NCI-H69 (cell line): ENCODE measurements at regions not wholly inside any gene's neighbourhood (a gene's known extent, or its start where the extent isn't known, plus 50 kb on each side); places are given as distances from the start of the nearest gene placed in this dataset.
"Not testable (repeated sequence)": the region's sequence is repeated elsewhere in the genome, so short reads cannot be mapped to it uniquely, and the experiment has no call there.

Experiments
- DNase-seq: peaks from one replicate; lab custom pipeline; 2025; lab: John Stamatoyannopoulos, UW

DNA sequence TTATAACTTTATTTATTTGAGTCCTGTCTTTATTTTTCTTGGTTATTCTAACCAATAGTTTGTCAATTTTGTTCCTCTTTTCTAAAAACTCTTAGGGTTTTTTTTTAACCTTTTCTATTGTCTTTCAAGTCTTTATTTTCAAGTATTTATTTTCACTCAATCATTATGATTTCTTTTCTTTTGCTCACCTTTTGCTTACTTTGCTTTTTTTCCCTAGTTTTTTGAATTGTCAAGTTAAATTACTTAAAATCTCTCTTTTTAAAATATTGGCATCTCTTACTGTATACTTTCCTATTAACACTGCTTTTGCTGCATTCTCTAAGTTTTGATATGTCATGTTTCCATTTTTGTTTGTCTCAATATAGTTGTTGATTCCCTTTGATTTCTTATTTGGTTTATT is 396.8 kb upstream of the CCDC179 start:
- no peak for DNase-seq

DNA sequence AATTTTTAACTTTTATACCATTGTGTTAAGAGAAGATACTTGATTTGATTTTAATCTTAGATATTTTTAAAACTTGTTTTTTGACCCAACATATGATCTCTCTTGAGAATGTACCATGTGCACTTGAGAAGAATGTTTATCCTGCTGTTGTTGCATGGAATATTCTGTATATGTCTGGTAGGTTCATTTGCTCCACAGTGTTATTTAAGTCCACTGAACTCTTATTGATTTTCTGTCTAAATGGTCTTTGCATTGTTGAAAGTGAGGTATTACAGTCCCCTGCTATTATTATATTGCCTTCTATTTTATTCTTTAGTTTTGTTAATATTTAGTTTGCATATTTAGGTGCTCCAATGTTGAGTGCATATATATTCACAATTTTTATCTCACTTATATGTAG is 397.3 kb upstream of the CCDC179 start:
- DNase-seq: no peak

DNA sequence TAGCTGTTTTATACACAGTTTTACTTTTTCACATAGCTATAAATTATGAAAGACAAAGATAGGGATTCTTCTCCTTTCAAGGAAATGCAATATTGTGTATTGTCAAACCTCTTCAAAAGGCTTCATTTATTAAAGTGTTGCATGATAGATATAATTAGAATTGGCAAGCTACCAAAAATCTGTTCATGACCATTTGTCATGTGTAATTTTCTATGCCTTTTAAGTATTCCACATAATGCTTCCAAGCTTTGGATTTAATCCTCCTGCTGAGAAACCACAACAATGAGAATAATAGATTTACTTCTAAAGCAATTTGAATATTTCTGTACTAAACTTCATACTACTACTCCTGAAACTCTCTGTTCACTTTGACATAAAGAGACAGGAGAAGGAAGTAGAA is 403.2 kb upstream of the CCDC179 start:
- peak; percentile 97 for DNase-seq

DNA sequence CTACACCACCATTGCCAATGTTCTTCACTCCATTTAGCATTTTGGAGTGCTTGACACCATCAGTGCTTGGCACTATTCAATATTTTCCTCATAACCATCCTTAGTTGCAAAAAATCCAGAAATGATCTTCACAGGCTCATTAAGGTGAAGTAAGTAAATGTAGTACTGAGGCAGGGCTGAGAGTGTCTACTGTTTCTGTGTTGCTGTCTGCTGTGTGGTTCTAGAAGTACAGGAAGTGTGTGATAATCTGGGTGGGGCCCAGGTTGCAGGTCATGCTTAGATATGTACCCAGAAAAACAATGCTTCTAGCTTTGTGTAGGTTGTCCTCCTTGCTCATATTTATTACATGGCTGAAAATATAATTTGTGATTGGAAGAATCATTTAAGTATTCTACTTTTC is 411.8 kb upstream of the CCDC179 start:
- no peak for DNase-seq

GRCh38 chr11:23278121-23278520 is 417.8 kb upstream of the CCDC179 start:
- no peak for DNase-seq

DNA sequence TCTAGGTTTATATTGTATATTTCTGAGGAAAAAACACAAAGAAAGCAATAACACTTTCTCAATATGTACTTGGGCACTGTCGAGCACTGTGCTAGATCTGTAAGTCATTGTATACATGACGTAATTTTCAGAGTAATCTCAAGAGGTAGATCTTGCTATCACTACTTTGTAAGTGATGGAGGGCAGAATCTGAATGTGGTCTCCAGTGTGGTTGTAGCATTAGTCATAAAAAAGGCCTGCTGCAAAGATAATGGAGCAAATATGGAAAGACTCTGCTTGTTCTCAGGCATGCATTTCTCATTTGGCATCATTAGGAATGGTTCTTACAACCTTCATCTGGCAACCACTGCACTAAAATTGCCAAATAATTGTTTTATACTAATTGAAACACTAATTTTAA is 419.8 kb upstream of the CCDC179 start:
- no peak for DNase-seq

DNA sequence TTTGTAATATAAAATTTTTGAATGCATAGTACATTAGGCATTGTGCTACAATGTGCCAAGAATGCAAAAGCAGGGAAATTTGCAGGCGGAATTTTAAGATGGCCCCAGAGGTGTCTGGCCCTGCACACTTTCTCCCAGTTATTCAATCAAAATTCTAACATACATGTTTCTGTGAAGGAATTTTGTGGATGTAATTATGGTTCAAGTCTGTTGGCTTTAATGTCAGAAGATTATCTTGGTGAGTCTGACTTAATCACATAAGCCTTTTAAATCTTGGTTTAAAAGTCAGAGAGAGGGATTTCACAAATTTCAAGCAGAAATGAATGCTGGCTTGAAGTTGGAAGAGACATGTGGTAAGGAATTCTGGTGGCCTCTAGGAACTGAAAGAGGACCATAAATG is 423.4 kb upstream of the CCDC179 start:
- no peak for DNase-seq

- DNase-seq: no peak
Observed at GRCh38 chr11:23284631-23285030, 424.4 kb upstream of the CCDC179 start.

DNA sequence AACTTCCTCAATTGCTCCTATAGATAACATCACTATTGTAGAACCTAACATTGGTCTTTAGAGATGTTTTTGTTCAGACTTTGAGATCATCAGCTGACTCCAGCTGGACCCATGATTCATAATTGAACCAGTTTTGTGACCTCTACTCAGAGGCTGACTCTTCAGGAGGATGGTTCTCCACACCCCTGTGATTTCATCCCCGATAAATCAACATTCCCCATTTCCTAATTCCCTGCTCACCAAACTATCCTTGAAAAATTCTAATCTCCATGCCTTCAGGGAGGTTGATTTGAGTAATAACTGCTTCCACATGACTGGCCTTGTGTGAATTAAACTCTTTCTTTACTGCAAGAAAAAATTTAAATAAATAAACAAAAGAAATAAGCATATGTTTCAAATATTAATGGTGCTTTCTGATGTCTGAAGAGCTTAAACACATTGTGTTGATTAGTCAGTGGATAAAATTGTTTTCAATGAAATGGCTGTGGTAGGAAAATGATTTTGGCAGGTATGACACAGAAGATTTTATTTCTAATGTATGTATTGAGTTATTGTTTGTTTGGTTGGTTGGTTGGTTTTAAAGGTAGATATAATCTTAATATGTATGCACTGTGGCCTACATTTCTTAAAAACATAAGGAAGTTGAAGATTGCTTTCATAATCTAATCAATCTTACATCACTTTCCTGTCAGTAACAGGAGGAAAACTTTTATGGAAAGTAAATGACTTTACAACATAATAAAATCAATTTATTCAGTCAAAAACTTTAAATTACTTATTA is 427.9 kb upstream of the CCDC179 start:
- no peak for DNase-seq

- no peak for DNase-seq
Observed at GRCh38 chr11:23295241-23295640, 435.0 kb upstream of the CCDC179 start.

DNA sequence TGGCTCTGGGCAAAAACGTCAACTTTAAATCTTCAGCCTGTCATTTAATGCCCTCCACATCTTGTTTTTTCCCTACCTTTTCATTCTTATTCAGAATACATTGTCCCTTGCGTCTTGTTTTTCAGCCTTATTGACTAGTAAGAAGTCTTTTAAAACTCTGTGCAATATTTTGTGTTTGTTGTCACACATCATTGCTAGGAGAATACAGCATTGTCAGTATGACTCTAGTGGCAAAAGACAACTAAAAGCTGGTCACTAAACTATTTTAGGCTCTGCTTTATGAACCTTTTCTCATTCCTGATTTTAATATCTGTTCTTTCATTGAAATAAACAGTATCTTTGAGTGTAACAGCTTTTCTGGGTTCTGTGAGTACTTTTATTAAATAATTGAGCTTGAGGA is 447.8 kb upstream of the CCDC179 start:
- no peak for DNase-seq

GRCh38 chr11:23310276-23310675 is 450.0 kb upstream of the CCDC179 start:
- no peak for DNase-seq

DNA sequence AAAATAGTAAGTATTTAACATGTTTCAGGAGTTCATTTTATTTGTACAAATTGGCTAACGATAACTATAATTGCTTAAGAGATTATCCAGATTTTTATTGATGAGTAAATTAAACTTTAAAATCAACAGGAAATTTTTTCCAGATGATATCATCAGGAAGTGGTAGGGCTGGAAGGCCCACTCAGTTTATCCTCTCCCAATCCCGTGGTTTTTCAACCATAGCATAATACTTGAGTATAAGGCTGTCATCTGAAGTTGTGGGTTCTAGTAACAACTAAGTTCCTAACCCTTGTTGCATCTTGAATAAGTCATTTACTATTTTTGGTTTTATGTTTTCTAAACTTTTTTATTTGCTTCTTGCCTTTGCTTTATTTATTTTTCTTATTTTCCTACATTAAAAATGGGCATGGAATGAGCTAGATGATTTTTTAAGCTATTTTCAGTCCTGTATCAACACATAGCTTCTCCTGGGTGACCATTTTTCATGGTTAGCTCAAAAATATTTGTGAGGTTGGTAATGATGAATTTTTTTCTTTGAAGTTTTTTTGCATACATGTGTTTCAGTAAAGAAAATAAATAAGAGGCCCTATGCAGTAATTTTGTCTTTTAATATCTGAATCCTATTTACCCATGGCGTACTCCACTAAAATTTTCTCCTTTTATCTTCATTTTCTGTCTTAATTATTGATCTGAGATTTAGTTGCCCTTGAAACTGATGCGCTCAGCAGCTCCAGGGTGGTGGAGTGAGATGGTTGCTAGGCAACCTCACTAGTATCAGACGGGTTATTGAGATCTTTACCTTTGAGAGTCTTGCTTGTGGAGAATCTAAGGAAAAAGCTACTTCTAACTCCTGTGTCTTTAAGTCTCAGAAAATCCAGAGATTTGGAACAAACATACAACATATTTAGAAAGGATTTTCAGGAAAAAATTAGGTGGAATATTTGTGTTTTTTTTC is 452.0 kb upstream of the CCDC179 start:
- DNase-seq: no peak

DNA sequence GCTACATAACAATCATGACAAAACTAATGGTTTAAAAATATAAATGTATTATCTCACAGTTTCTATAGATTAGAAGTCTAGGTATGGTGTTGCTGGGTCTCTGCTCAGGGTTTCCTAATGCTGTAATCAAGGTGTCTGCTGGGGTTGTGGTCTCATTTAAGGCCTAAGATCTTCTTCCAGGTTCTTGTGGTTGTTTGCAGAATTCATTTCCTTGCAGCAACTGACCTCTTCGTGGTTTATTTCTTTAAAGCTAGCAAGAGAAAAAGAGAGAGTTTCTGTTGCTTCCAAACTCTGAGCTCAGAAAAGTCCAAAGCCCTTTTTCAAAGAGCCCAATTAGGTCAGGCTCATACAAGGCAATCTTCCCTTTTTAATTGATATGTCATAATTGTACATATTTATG is 452.7 kb upstream of the CCDC179 start:
- no peak for DNase-seq

GRCh38 chr11:23314162-23314561 is 453.9 kb upstream of the CCDC179 start:
- no peak for DNase-seq

- DNase-seq: no peak
Observed at GRCh38 chr11:23315286-23315685, 455.0 kb upstream of the CCDC179 start.

DNA sequence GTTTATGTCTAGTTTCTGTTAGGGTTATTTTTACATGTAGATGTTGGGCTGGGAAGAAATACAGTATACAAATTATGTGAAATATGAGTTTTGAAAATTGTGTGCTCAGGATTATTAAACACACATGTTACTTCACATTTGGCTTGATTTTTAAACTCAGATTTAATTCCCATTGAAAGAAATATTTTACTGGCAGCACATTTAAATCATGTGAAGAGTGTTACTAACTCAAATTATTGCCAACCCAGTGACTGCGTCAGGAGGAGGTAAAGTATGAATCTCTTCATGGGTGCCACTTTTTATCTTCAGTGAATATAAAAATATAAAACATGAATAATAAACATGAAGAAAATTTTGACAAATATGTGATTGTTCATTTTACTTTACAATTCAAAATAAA is 457.5 kb upstream of the CCDC179 start:
- DNase-seq: no peak

DNA sequence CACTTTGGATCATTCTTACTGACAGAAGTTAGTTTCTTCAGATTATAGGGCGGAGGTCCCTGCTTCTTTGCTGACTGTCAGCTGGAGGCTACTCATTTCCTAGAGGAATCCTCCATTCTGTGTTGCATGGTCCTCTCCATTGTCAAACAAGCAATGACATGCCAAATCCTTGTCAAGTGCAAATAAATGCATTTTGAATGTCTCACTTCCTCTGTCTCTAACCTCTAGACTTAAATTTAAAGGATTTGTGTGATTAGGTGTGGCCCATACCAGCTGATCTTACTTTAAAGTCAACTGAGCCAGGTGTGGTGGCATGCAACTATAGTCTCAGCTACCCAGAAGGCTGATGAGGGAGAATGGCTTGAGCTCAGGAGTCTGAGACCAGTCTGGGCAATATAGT is 458.4 kb upstream of the CCDC179 start:
- no peak for DNase-seq

DNA sequence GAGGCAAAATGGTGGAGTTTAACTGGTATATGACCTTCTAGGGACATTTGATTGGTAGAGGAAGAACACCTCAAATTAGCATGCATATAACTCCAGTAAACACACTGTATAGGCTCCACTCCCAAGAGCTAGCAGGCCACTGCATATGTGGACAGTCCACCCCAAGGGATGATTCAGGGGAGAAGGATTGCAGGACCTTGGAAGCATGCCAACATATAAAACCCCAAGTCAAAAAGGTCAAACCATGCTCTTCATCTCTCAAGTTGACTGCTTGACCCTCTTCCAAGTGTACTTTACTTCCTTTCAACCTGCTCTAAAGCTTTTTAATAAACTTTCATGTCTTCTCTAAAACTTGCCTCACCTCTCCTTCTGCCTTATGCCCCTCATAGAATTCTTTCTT is 459.9 kb upstream of the CCDC179 start:
- DNase-seq: no peak

- not testable (repeated sequence) for DNase-seq
Observed at GRCh38 chr11:23335586-23335985, 475.3 kb upstream of the CCDC179 start.

GRCh38 chr11:23336961-23337360 is 476.7 kb upstream of the CCDC179 start:
- no peak for DNase-seq

GRCh38 chr11:23353611-23354010 is 493.3 kb upstream of the CCDC179 start:
- DNase-seq: no peak

DNA sequence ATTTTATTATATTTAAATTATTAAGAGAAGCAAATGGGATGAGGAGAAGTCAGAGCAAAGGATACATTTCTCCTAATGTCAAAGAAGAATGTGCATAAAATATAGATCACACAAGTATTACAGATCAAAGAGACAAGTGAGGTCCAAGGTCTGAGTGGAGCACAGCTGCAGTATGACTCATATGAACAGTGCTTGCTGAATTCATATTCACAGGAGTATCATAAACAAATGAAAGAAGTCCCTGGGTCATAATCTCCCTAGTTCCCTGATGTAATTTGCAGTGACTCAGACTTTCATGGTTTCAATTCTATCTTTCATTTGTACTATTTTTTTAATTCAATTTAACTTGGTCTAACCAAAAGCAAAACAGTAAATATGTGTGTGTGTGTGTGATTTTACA is 499.0 kb upstream of the CCDC179 start:
- peak; percentile 73 for DNase-seq
